NCI-H774 (cell line): ENCODE measurements at regions not wholly inside any gene's neighbourhood (a gene's known extent, or its start where the extent isn't known, plus 50 kb on each side); places are given as distances from the start of the nearest gene placed in this dataset.
A peak's percentile ranks its signal among the peaks of the same experiment; 100 is the strongest.

Source experiments
- DNase-seq: peaks from one replicate; lab custom pipeline; 2025; lab: John Stamatoyannopoulos, UW

DNA sequence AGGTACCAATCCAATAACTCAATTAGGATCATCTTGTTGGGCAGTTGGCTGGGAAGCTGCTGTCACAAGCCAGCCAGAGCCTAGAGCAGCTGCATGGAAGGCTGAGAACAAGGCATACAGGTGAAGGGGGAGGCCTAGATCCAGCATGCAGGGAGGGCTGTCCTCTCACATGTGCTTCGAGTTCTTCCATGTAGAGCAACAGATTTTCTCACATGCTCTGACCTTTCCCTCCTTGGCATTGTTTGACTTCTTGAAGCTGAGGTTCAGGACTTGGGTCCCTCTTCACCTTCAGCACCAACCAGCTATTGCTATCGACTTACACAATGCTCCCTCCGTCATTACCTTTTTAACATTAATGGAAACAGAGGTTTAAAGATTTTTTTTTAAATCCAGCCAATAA lies 257.7 kb downstream of the ATG4C start:
- DNase-seq, result no peak

DNA sequence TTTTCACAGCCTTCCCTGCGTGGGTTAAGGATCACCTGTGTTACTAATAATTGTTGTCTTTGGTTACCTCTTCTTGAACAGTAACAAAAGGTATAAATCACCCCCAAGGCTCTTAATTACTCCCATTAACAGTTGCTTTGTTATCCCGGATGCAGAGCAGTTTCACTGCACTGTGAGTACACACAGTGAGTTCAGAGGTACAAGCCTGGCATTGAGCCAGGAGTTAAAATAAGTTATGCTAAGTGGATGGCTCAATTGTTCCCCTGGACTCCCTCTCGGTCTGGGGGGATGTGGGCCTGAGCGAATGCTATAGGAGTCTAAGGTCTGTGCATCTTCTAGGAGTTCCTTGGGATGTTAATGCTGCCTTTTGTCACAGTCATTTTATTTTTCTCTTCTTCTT lies 258.3 kb downstream of the ATG4C start:
- peak; percentile 76 for DNase-seq

DNA sequence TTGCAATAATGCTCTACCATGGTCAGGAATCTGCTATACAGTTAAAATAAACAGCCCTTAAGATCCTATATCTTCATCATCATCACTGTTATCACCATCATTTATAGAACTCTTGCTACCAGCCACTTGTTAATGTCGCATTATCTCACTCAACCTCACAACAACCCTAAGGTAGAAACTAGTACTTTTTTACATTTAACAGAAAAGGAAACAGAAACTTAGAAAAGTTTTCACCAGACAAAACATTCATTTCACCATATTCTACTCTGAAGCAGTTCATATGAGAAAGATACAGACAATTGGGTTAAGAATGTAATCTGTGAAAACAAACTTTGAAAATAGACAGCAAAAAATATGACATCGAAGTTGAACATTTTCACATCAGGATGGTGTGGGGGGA lies 262.6 kb downstream of the ATG4C start:
- no peak for DNase-seq

DNA sequence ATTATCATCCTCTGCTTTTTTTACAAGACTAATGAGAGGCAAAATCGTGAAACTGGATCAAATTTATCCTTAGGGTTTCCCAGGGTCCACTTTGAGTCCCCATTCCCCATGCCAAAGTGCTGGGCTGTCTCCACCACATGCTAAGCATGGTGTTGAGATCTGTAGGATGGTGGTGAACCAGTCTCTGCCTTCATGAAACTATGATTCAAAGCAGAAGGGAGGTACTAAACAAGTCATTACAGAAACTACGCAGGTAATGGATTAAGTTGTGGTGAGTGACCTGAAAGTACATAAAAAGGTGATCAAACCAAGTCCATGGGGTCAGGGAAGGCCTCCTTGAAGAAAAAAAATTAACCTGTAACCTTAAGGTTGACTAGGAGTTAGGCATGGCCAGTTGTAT lies 265.2 kb downstream of the ATG4C start:
- no peak for DNase-seq

DNA sequence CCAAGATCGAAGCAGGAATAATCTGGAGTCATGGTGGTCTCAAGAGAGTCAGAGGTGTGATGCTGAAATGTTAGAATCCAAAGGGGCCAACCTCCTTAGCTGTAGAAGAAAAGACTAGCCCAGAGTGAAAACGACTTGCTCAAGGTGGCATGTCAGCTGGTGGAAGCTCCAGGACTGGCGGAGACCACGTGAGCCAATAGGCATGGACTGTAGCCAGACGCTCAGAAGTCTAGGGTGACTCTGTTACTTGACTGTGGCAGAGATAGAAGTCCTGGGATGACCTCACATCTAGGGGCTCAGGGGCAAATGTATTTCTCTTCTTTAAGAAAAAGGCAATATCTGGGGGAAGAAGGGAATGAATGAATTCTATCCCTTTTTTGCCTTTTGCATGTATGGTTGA lies 267.4 kb downstream of the ATG4C start:
- DNase-seq, result no peak

DNA sequence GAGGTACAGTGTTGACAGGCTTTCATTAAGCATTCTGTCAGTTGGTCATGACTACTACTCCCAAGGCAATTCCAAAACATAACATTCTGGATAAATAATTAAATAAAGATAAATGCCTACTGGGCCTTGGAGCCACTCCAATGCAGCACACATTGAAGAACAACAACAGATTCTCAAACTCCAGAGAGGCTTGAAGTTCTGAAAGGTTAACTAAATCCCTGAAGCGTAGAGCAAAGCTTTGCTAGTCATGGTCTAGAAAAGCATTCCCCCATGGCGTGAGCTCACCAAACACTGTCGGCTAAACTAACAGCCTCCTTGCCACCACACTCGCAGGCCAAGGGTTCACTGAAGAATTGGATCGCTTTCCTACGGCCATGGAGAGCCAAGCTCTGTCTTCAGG lies 268.0 kb downstream of the ATG4C start:
- DNase-seq, result no peak

DNA sequence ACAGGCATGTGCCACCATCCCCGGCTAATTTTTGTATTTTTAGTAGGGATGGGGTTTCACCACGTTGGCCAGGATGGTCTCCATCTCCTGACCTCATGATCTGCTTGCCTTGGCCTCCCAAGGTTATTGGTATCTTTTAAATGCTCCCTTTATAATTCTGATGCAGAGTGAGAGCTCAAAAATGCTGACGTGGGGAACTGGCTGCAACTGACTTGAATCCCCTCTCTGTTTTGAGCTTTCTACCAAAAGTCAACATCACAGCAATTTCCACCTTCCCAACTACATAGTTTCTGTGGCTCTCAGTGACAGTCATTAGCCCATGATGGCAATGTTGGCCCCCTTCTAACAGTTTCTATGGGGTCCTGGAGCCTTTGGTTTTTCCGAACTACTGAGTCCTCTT lies 268.2 kb upstream of the FOXD3 start:
- no peak for DNase-seq

DNA sequence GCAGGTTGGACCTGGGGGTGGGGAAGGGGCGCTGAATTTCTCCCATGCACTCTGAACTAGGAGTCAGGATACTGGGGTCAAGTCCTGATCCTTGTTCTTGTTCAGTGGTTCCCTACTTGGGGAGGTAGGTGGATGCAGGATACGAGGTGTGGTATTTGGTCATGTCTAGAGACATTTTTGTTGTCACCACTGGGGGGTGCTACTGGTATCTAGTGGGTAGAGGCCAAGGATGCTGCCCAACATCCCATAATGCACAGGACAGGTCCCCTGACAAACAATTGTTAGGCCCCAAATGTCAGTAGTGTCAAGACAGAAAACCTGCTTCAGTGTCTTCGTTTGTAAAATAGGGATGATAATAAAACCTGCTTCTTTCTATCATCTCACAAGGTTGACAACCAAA lies 259.0 kb upstream of the FOXD3 start:
- DNase-seq, result no peak

DNA sequence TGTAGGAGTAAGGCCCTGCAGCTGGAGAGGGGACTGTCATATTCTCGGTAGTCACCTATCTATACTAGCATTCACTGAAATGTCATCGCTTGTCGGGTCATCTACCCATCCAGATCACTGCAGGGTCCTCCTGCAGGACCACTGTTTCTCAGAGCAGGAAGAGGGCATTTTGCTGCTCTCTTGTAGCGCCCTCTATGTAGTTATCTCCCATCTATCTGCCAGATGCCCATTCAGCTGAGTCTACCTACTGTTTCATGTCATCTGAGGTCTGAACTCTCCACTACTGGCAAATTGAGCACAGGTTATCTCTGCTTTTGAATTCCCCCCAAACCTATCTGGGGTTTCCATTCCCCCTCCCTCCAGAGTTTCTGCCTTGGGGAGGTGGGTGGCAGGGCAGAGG lies 258.2 kb upstream of the FOXD3 start:
- DNase-seq, result no peak

DNA sequence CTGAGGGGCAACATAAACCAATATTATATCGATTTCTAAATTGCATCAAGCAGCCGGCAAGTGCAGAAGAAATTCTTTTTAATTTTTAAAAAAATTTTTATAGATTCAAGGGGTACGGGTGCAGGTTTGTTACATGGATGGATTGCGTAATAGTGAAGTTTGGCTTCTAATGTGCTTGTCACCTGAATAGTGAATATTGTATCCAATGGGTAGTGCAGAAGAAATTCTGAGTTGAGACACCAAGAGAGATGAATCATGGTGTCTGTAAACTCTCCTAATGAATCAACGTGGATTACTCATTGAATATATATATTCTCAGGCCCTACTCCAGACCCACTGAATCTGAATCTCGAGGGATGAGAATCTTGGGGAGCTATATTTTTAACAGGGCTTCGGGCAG lies 253.7 kb upstream of the FOXD3 start:
- DNase-seq, result no peak

DNA sequence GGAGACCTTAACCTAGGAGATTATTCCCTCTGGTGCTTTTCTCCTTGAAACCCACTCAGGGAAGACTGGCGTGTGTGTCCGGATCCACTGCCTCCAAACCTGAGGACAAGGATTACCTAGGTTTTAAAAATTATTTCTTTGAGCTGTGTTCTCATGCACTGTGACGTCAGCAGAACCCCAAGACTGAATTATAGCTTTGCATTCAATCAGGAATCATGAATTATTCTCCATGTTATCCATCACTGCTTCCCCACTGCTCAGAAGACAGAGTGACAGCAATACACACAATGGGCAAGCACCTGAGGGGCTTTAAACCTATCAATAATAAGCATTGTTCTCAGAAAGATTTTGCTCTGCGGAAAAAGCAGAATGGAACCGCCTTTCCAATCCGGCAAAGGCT lies 253.2 kb upstream of the FOXD3 start:
- no peak for DNase-seq

DNA sequence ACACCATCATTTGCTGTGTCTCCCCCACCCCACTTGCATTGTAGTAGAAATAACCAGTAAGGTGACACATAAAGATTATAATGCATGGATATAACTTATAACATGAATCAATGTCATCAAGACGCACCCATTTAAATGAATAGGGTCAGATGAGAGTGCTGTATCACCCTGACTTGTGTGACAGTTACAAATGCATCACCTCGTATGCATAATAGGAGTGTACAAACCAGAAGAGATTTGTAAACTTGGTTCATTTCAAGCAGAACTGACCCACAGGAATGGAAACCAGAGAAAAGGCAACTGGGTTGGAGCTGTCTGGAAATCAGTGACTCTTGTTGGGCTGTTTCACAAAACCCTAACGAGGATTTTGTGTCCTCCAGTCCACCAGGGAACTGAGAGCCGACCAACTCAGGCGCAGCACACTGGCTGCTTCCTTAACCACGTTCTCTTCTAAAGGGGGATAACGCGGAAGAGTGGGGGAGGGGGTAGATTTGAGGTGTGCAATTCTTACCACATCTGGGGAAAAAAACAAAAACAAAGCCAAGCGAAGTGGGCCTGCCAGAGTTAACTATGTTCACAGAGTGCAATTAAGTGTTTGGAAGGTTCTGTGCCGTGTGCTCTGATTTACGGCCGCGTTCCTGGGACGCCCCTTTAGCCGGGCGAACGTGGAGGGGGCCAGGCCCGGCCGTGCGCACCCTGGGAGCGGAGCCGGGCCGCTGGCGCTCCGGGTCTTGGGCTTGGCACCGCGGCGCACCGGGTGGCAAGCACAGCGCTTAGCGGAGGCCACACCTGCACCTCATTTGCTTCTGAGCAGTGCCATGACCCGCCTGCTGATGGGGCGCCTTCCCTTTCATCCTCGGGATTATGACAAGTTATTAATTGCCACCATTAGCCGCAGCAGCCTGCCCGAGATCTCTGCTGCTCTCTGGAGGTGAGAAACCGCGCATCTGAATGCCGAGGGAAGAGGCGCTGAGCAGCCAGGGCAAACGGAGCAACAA lies 248.8 kb upstream of the FOXD3 start:
- no peak for DNase-seq

DNA sequence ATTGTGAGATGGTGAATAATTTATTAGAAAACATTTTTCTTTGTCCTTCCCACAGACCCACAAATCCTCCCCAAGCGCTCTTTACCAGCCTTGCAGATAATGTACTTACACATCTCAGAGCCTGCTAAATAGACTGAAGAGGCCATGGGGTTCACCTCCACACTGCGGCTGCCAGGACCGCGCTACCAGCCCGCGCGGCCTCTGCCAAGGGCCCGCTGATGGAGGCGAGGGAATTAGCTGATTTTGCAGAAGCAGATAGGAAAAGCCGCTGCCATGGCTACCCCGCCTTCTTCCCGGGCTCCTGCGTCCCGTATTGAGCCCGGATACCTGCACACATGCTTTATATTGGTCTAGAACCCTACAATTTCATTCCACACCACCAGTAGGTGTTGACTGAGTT lies 248.0 kb upstream of the FOXD3 start:
- no peak for DNase-seq

DNA sequence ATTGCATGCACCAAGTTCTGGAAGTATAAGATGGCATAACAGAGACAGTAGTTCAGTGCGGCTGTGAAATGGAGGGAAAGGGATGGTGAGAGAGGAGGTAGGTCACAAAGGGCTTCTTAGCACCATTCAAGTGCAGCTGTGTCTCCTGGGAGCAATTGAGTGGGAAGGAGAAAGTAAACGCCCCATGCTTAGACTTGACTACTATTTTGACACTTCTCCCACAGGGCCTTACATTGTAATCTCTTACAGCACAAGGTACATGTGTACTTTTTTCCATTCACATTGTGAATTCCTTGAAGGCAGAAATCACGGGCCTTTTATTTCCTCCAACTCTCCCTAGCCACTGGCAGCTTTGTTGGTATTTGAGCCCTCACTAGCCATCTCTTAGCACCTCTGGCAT lies 239.6 kb upstream of the FOXD3 start:
- DNase-seq, result no peak

DNA sequence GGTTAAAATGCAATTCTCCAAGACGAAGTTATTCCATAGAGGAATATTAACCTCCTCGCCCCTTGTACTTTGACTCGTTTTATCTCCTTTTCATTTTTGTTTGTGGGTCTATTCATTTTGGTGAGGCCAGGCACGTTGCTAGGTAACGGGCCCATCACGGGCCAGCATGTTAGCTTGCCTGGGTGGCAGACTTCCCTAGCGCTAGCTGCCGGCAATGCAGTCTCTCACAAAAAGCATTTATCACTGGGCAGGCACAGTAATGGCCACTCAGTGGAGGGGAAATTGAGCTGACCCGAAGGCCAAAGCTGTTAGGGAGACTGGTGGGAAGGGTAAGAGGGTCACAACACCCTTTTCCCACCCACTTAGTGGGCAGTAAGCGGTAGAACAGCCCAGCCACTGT lies 234.4 kb upstream of the FOXD3 start:
- DNase-seq, result peak; percentile 33

DNA sequence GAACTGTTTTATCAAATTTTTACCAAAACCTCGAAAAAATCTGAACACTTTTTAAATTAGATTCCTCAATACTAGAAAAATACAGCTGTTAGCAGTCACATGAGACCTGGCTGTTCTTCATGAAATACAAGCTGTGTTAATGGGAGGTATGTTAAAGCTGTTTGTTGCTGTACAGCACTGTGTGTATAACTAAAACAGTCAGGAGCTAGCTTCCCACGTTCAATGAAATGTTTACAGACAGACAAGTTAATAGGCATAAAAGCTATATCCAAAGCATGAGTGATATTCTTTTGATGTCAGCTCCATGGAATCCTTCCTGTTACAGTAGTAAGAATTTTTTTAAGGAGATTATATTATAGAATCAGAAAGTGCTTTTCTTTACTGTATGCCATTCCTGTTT lies 223.2 kb upstream of the FOXD3 start:
- DNase-seq, result no peak

DNA sequence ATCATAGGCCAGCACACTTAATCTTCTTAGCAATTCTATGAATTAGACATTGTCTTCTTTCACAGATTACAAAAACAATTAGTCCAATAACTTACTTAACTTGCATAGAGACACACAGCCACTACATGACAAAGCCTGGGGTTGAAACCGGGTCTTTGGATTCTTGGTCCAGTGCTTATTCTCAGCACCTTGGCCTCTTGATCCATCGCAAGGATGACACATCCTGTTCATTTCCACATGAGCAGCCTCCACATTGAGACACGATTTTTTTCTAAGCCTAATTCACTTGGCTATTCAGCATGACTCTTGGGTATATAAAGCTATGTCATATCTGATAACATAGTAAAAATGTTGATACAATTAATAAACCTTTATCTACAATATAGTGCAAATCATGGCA lies 221.0 kb upstream of the FOXD3 start:
- no peak for DNase-seq

DNA sequence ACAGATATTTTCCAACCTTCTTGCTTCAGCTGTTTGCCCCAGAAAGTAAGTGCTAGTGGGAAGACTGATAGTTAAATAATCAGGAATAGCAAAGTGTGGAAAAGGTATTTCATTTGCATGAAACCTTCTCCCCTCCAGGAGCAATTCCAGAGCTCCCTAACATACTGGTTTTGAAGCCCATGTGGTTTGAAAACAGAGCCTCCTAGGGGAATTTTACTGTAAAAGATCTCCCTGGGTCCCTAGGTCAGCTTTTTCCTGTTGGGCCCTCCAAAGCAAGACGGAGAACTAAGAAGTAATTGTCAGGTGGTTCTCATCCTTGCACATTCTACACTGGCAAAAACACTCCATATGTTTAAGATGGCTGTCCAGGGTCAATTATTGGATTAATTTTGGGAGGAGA lies 218.7 kb upstream of the FOXD3 start:
- DNase-seq, result no peak

DNA sequence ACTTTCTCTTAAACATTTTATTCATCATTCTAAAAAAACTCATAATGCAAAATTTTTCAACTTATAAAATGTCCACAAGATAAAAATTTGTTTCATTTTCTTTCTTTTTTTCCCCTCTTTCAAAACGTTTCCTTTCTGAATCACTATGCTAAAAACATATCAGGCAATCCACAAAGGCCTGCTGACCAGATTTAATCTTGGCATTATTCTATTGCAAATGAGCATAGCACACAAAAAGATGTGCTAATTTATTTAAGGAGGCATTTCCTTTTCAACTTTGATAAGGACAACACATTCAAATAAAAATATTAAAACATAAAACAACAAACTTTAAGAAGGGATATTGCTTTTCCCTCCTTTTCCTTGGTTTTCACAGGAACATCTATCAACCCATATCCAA lies 215.3 kb upstream of the FOXD3 start:
- DNase-seq, result no peak

DNA sequence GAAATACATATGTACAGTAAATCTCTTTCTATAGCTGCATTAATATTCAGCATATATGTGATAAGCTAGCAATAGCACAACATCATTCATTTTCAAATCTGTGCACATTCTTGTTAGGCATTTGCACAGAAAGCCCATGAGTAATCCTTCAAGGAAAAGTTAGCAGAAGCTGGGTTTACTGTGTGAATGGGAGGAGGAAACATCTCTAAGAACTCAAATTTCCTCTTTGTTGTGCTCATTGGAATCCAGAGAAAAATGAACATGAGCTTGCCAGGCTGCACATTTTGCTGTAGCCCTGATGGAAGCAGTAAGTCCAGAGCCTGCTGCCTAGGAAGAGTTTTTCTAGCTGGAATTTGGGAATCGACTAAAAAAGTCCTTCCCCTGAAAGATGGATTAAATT lies 214.2 kb upstream of the FOXD3 start:
- DNase-seq, result no peak

DNA sequence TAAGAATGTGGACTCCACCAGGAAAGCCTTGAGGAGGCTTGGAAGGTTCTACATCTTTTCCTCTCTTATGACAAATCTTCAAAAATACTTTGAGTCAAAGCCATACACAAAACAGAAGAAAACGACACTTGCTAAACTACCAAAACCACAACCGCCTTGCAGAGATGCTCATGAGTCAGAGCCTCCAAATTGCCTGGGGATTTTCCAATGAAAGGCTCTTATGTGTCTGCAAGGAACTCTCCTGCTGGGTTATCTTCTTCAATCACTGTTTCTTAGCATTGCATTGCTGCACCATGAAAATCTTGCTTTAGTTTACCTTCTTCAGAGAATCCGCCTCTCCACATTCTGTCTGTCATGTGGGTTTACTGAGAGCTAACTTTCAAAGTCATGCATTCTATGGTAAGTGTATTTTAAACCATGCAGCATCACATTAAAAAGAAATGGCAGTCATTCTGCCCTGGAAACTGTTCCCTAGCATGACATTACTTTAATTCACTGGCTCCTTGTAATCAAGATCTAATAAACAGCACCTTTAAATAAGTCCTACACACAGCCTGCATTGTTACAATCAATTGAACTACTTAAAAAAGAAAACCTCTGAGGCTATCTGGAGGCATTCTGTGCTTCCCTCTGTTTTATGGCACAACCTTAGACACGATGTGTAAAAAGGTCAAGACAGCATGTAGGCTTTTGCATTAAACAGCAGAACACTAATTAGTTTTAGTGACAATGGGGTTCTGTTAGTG lies 210.0 kb upstream of the FOXD3 start:
- no peak for DNase-seq

DNA sequence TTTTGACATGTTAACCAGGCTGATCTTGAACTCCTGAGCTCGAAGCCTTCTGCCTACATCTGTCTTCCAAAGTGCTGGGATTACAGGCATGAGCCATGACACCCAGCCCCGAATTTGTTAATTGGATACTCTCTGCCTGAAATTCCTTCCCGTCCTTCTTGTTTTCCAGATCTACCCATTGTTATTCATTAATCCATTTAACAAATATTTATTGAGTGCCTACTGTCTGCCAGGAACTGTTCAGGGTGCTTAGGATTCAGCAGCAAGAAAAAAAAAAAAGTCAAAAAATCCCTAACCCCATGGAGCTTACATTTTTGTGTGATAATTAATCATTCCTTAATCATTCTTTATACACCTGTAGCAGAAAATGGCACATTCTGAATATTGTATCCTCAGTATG lies 206.8 kb upstream of the FOXD3 start:
- no peak for DNase-seq

DNA sequence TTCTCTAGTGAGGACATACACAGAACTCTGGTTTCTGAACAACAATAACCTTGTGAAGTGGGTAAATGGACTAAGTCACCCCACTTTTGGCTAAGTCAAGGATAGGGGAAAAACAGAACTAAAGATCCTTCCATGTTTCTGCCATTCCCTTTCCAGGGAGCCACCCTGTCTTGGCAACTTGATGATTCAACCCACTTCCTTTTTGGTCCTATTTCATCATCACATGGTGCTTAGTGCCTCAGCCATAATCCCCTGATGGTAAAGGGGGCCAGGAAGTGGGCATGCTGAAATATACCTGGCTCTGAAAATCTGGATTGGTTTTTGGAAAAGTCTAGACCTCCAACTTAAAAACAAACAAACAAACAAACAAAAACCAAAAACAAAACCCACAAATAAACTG lies 206.4 kb upstream of the FOXD3 start:
- no peak for DNase-seq
